HG03558 (cell line): ENCODE measurements at regions not wholly inside any gene's neighbourhood (a gene's known extent, or its start where the extent isn't known, plus 50 kb on each side); places are given as distances from the start of the nearest gene placed in this dataset.
"Not testable (repeated sequence)": the region's sequence is repeated elsewhere in the genome, so short reads cannot be mapped to it uniquely, and the experiment has no call there.

Experiments
- ATAC-seq: cut with Tn5 transposase; IDR thresholded peaks from one replicate; pipeline ENCODE4 v1.9.1; 2021; ENCODE audit warnings: moderate number of reproducible peaks; ENCODE audit not compliant: unreplicated experiment; ENCODE audit errors: extremely low read depth

DNA sequence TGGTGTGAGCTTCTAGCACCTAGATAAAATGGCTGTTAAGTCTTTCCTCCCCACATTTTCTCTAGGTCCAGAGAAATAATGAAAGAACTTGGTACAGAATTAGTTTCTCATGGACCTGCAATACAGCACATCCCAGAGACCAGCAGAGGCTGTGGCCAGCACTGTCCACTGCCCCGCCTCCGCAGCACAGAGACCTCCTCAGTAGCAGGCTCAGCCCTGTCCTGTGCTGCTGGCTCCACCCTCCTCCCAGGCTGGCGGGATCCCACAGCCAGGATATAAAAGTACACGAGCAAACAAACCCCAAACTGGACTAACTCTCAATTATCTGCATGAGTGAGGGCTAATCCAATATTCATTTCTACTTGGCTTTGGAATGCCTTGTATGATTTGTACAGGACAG lies 401.5 kb downstream of the RPS6KC1 start:
- no peak for ATAC-seq

DNA sequence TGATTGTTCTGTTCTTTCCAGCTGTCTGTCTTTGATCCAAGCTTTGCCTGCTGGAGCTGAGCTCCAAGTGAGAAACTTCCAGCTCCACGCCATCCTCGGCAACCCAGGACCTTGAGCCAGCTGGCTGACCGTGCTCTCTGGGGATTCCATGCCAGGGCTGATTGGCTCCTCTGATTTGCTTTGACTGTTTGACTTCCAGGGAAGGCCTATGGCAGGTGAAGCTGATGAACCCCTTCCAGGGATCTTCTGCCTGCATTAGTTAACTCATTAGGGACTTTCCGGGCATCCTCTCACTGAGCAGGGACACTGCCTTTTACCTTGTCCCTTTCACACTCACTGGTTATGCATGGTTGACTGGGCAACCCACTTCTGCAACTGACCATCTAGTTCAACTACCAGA lies 406.1 kb downstream of the RPS6KC1 start:
- no peak for ATAC-seq

DNA sequence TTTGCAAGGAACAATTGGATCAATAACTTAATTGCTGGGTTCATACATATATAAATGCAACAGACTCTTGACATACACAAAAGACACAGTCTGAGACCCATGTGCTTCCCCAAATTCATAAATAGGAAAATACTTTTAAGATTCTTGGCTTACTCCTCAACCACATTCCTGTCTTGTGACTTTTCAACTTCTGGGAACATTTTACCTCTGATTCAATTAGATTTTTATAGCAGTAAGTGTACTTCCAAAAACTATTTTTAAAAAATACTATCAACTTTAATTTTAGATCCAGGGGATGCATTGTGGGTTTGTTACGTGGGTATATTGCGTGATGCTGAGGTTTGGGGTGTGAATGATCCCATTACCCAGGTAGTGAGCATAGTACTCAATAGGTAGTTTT lies 406.7 kb downstream of the RPS6KC1 start:
- ATAC-seq, result no peak

- not testable (repeated sequence) for ATAC-seq
These were observed 411.3 kb downstream of the RPS6KC1 start for GRCh38 chr1:213462374-213462773.

DNA sequence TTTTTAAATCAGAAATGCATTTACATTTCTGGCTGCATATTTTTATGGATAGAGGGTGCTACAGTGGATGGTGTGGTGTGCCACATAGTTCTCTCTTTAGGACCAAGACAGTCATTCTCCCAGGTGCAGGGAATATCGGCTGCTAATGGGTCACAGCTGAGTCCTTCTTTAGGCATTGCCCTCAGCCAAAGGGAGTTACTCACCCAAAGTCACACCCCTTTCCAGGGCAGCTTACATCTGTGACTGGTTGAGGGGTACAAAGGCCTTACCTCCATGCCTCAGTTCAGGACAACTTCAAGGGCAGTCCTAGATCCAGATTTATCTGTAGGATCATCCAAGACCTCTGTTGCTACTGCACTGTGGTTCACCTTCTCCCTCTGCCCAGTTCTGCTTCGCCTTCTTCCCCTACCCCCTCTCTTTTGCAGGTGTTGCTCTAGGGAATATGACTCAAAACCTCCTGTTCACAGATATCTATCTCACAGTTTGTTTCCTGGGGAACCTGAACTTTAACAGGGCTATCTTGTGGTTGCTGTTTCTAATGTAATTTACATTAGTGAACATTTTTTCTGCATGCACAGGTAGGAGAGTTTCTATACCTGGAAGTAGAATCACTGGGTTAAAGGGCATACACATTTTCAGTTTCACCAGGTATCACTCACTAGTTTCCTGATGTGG lies 413.9 kb downstream of the RPS6KC1 start:
- no peak for ATAC-seq

DNA sequence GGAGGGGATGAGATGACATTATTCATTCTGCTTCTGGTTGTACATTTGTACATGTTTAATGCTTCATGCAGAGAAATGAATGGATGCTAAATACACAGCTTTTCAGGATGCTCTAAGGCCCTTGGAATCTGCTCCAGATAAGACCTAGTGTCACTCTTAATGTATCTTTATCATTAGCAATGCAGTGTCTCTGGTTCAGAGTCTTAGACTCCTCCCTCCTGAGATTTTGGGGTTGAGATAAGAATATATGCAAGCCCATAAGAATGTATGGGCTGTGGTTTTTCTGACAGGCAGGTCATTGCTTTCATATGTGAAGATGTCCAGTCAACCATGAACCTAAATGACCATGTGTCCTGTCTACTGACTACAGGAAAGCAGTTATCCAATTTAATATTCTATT lies 415.5 kb downstream of the RPS6KC1 start:
- no peak for ATAC-seq

- no peak for ATAC-seq
These were observed 423.0 kb downstream of the RPS6KC1 start for GRCh38 chr1:213474054-213474453.

GRCh38 chr1:213481395-213481794 lies 430.4 kb downstream of the RPS6KC1 start:
- ATAC-seq, result no peak

GRCh38 chr1:213484333-213484732 lies 433.3 kb downstream of the RPS6KC1 start:
- ATAC-seq, result no peak

DNA sequence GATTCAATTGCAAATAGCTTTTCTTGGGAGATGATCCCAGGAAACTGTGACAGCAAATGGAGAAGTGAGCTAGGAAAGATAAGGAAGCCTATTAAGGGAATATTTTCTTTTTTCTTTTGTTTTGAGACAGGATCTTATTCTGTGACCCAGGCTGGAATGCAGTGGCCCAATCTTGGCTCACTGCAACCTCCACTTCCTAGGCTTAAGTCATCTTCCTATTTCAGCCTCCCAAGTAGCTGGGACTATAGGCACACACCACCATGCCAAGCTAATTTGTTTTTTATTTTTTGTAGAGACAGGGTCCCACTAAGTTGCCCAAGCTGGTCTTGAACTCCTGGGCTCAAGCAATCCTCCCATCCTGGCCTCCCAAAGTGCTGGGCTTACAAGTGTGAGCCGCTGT lies 433.7 kb downstream of the RPS6KC1 start:
- no peak for ATAC-seq

DNA sequence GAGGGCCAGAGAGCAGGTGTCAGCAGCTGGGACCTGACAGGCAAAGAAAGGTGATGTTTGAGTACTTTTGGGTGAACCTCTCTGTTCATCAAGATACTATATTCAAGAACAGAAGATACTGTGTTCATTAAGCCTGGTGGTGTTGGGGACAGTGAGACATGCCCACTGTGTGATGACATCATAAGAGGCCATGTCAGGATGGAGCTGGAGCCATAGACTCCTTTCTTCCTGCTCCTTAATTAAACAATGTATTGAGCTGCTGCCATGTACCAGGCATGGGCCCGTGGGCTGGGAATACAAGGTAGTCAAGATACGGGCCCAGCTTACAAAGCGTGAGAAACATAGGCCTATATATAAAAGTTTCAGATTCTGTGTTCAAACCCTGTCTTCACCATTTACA lies 435.4 kb downstream of the RPS6KC1 start:
- ATAC-seq, result no peak

GRCh38 chr1:213491468-213491867 lies 440.4 kb downstream of the RPS6KC1 start:
- ATAC-seq, result no peak

- no peak for ATAC-seq
These were observed 441.4 kb downstream of the RPS6KC1 start for GRCh38 chr1:213492161-213493041.

DNA sequence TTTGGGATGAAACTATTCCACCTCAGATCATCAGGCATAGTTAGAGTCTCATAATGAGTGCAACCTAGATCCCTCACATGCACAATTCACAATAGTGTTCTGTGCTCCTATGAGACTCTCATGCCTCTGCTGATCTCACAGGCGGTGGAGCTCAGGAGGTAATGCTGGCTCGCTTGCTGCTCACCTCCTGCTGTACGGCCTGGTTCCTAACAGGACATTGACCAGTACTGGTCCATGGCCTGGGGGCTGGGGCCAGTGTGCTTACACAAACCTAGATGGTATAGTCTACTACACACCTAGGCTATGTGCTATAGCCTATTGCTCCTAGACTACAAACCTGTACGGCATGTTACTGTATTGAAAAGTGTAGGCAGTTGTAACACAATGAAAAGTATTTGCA lies 448.4 kb downstream of the RPS6KC1 start:
- ATAC-seq, result no peak

GRCh38 chr1:213507472-213508223 lies 456.6 kb downstream of the RPS6KC1 start:
- no peak for ATAC-seq

DNA sequence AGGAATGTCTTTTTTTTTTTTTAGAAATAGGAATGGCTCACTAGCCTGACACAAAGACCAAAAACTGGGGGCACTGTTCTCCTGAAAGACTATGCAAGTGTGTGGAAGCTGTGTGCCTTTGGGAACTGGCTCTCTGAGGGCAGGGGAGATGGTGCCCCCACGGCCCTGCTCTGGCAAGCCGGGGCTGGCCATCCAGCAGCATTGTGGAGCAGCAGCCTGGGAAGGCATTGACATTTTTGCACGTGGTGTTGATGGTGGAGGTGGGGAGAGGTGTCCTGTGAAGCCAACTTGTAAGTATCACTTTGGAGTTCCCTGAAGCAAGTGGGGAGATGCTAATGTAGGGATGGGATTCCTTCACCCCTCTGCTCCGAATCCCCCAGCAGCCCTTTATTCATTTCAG lies 460.1 kb downstream of the RPS6KC1 start:
- ATAC-seq, result no peak

- no peak for ATAC-seq
These were observed 461.3 kb downstream of the RPS6KC1 start for GRCh38 chr1:213512316-213512715.

GRCh38 chr1:213513006-213513405 lies 462.0 kb downstream of the RPS6KC1 start:
- ATAC-seq, result no peak

GRCh38 chr1:213514408-213515179 lies 463.6 kb downstream of the RPS6KC1 start:
- ATAC-seq, result not testable (repeated sequence)

GRCh38 chr1:213519098-213519497 lies 468.1 kb downstream of the RPS6KC1 start:
- ATAC-seq, result no peak
